Spleen (tissue), 11 donors: ENCODE measurements at regions not wholly inside any gene's neighbourhood (a gene's known extent, or its start where the extent isn't known, plus 50 kb on each side); places are given as distances from the start of the nearest gene placed in this dataset.

Experiments used
- DNase-seq: peaks from one replicate; pipeline ENCODE4 v3.0.0-alpha.2; 2020
- H3K27ac ChIP-seq, 8 donors: fragments of 200-600 bp; sonication (generic) in 7 of 8; 1 replicate in 4 of 8; 2 replicates in 4 of 8; pipeline versions ENCODE4 v1.5.0 to v1.8.0; 2016 to 2021; ENCODE audit warnings: inconsistent platforms in 4 of 8, mild to moderate bottlenecking in 4 of 8, moderate library complexity in 1 of 8
- H3K27me3 ChIP-seq, 7 donors: fragments of 200-600 bp; sonication (generic) in 6 of 7; replicated peaks in 1 of 7; 1 replicate in 4 of 7; 2 replicates in 3 of 7; pipeline versions ENCODE4 v1.5.0 to v1.8.0; 2016 to 2021; ENCODE audit warnings: inconsistent platforms in 3 of 7, mild to moderate bottlenecking in 1 of 7
- H3K36me3 ChIP-seq, 6 donors: fragments of 200-600 bp; sonication (generic) in 5 of 6; 1 replicate in 4 of 6; 2 replicates in 2 of 6; pipeline versions ENCODE4 v1.5.0 to v1.8.0; 2016 to 2021; ENCODE audit warnings: inconsistent platforms in 2 of 6
- H3K4me1 ChIP-seq, 6 donors: fragments of 200-600 bp; sonication (generic) in 5 of 6; 1 replicate in 3 of 6; 2 replicates in 3 of 6; pipeline versions ENCODE4 v1.5.0 to v1.8.0; 2016 to 2021; ENCODE audit warnings: inconsistent platforms in 3 of 6
- H3K4me3 ChIP-seq, 8 donors: fragments of 200-600 bp; sonication (generic) in 7 of 8; 1 replicate in 4 of 8; 2 replicates in 4 of 8; pipeline versions ENCODE4 v1.5.0 to v1.8.0; 2016 to 2021; ENCODE audit warnings: inconsistent platforms in 4 of 8, mild to moderate bottlenecking in 4 of 8, moderate library complexity in 2 of 8
- H3K9me3 ChIP-seq, 8 donors: fragments of 200-600 bp; sonication (generic) in 7 of 8; 1 replicate in 4 of 8; 2 replicates in 4 of 8; pipeline versions ENCODE4 v1.5.0 to v1.8.0; 2016 to 2021; ENCODE audit warnings: inconsistent platforms in 4 of 8
- POLR2A ChIP-seq, 3 donors: fragments of 450-650 bp; IDR thresholded peaks; one replicate each; pipeline ENCODE4 v1.5.1; 2017; ENCODE audit warnings: antibody characterized with exemption in 3 of 3, mild to moderate bottlenecking in 1 of 3
- POLR2AphosphoS5 ChIP-seq, 3 donors: sonication (generic); formaldehyde crosslinking; IDR thresholded peaks; one replicate each; pipeline ENCODE4 v1.5.1; 2017; ENCODE audit warnings: antibody characterized with exemption in 3 of 3
- WGBS, 5 donors: extraction: QIAGEN DNeasy Blood & Tissue Kit in 3 of 5; methylation state at CpG; one replicate each; pipeline versions ENCODE4 v1.1.5 to v1.1.7; 2013 to 2018; 5-methylcytosine and 5-hydroxymethylcytosine counted together
- intact Hi-C: fragments of 100-400 bp; cut with DNase I; formaldehyde crosslinking; loops from one replicate; pipeline ENCODE4 v1.15.0; 2023; ENCODE audit warnings: low total_unique reads
- TF ChIP-seq, protein P1 (sequence below), 11 experiments: fragments of 200-600 bp in 7 of 11; fragments of 450-650 bp in 4 of 11; sonication (generic) in 4 of 11; IDR thresholded peaks in 8 of 11; conservative IDR thresholded peaks in 3 of 11; 1 replicate in 7 of 11; 2 replicates in 4 of 11; pipeline versions ENCODE4 v1.4.0 to v1.8.0; 2016 to 2021; ENCODE audit warnings: antibody characterized with exemption in 11 of 11, inconsistent platforms in 4 of 11, mild to moderate bottlenecking in 1 of 11
- donor health status: healthy with polysubstance abuse.
- donor health status: DM: no; HTN: no; CAD: no; lungs with moderate emphysema.
- donor health status: DM: no; HTN: no; CAD: no.
- donor health status: Bipolar disorder and iron deficiency.
- donor health status: healthy.
- donor health status: DM: no; HTN: no; CAD: no.
- donor health status: DM: yes; HTN: yes; CAD: no.

DNA sequence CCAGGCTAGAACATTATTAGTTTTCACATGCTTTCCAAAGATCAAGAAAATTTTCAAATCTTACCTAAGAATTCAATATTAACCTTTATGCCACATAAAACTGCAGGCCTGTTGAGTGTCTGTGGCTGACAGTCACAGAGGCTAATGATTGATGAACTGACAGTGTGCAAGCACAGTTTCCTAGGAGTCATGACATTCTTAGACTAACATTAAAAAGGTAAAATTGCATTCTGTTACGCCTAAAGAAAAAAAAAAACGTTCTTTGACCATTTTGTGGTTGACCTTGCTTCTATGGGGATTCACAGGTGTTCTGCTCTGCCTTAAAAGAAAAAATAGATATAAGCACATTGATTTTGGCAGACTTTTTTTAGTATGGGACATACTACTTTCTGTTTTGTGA lies 1776.2 kb downstream of the PCDH9 start:
- no peak for DNase-seq
- TF ChIP-seq POLR2A (IDR thresholded peaks at IDR 0.05) = no peak
- TF ChIP-seq, protein P1, sequence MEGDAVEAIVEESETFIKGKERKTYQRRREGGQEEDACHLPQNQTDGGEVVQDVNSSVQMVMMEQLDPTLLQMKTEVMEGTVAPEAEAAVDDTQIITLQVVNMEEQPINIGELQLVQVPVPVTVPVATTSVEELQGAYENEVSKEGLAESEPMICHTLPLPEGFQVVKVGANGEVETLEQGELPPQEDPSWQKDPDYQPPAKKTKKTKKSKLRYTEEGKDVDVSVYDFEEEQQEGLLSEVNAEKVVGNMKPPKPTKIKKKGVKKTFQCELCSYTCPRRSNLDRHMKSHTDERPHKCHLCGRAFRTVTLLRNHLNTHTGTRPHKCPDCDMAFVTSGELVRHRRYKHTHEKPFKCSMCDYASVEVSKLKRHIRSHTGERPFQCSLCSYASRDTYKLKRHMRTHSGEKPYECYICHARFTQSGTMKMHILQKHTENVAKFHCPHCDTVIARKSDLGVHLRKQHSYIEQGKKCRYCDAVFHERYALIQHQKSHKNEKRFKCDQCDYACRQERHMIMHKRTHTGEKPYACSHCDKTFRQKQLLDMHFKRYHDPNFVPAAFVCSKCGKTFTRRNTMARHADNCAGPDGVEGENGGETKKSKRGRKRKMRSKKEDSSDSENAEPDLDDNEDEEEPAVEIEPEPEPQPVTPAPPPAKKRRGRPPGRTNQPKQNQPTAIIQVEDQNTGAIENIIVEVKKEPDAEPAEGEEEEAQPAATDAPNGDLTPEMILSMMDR (IDR thresholded peaks at IDR 0.05 in 8 of 11, conservative IDR thresholded peaks at IDR 0.05 in 3 of 11) = no peak
- no peak for TF ChIP-seq POLR2AphosphoS5 (IDR thresholded peaks at IDR 0.05)
- H3K4me1 ChIP-seq = no peaks in the 10 kb centered on the region
- H3K27me3 ChIP-seq = no peaks in the 10 kb centered on the region
- intact Hi-C loops = no loop called here
- no peak overlapping the region for H3K27ac ChIP-seq
- H3K4me3 ChIP-seq = no peak overlapping the region
- peaks cover 0 to 7% (median 0%) of the 10 kb centered on the region in 8 donors for H3K9me3 ChIP-seq
- no peaks in the 10 kb centered on the region for H3K36me3 ChIP-seq
- WGBS, 5 donors = 41 to 51% (median 46%) methylated on average over 2 of the region's 2 CpGs

DNA sequence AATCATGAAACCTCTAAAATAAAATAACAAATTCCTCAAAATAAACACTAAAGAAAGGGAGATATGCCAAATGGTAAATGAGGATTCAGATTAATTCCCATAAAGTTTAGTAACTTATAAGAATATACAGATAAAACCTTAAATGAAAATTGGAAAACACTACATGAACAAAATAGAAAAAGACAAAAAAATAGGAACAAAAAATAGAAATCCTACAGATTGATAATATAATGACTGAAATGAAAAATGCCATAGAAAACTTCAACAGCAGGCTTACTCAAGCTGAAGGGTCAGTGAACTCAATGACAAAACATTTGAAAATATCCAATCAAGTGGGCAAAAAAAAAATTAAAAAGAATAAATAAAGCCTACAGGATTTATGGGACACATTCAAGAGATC lies 1784.8 kb downstream of the PCDH9 start:
- intact Hi-C loops = no loop called here
- no peak for DNase-seq
- no peaks in the 10 kb centered on the region for H3K4me1 ChIP-seq
- no peaks in the 10 kb centered on the region for H3K27me3 ChIP-seq
- H3K27ac ChIP-seq = no peak overlapping the region
- H3K36me3 ChIP-seq = no peaks in the 10 kb centered on the region
- peaks cover 3 to 68% (median 42%) of the 10 kb centered on the region in 8 donors for H3K9me3 ChIP-seq
- H3K4me3 ChIP-seq = no peak overlapping the region
- TF ChIP-seq POLR2AphosphoS5 (IDR thresholded peaks at IDR 0.05) = no peak
- no peak for TF ChIP-seq POLR2A (IDR thresholded peaks at IDR 0.05)
- TF ChIP-seq, protein P1 (IDR thresholded peaks at IDR 0.05 in 8 of 11, conservative IDR thresholded peaks at IDR 0.05 in 3 of 11) = no peak

DNA sequence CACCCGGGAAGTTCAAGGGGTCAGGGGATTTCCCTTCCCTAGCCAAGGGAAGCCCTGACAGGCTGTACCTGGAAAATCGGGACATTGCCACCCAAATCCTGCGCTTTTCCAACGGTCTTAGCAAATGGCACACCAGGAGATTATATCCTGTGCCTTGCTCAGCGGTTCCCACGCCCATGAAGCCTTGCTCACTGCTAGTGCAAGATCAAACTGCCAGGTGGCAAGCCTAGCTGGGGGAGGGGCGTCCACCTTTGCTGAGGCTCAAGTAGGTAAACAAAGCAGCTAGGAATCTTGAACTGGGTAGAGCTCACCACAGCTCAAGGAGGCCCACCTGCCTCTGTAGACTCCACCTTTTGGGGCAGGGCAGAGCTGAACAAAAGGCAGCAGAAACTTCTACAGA lies 1794.5 kb downstream of the PCDH9 start:
- no peaks in the 10 kb centered on the region for H3K4me1 ChIP-seq
- H3K9me3 ChIP-seq = peaks cover 0 to 31% (median 20%) of the 10 kb centered on the region in 8 donors
- DNase-seq = no peak
- intact Hi-C loops = no loop called here
- H3K4me3 ChIP-seq = no peak overlapping the region
- H3K27me3 ChIP-seq = no peaks in the 10 kb centered on the region
- TF ChIP-seq POLR2AphosphoS5 (IDR thresholded peaks at IDR 0.05) (no peak), POLR2A (IDR thresholded peaks at IDR 0.05) (no peak)
- TF ChIP-seq, protein P1 (IDR thresholded peaks at IDR 0.05 in 8 of 11, conservative IDR thresholded peaks at IDR 0.05 in 3 of 11) = no peak
- no peaks in the 10 kb centered on the region for H3K36me3 ChIP-seq
- H3K27ac ChIP-seq = no peak overlapping the region
- WGBS, 5 donors = 81 to 89% (median 83%) methylated on average over 7 of the region's 7 CpGs

DNA sequence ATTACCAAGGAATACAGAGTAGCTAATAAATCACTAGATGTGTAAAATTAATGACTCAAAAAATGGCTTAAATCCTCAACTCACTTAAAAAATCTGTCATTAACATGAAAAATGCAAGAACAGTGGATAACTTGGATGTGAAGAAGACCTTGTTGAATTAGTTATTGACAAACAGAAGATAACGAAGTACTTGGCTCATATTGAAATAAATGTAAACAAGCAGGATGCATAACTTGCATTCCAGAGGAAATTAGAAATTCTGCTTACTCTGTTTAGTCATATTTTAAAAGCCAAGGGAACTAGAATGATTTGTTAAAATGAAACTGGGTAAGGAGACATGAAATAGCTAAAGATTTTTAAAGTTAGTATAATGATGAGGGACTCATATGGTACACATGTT lies 1812.2 kb downstream of the PCDH9 start:
- H3K36me3 ChIP-seq = no peaks in the 10 kb centered on the region
- WGBS, 5 donors = 51 to 62% (median 58%) methylated on average over 1 of the region's 1 CpG
- DNase-seq = no peak
- no peaks in the 10 kb centered on the region for H3K27me3 ChIP-seq
- no peak overlapping the region for H3K4me3 ChIP-seq
- intact Hi-C loops = no loop called here
- no peaks in the 10 kb centered on the region for H3K4me1 ChIP-seq
- TF ChIP-seq POLR2A (IDR thresholded peaks at IDR 0.05) (no peak), POLR2AphosphoS5 (IDR thresholded peaks at IDR 0.05) (no peak)
- TF ChIP-seq, protein P1 (IDR thresholded peaks at IDR 0.05 in 8 of 11, conservative IDR thresholded peaks at IDR 0.05 in 3 of 11) = no peak
- H3K27ac ChIP-seq = no peak overlapping the region
- peaks cover 0 to 10% (median 0%) of the 10 kb centered on the region in 8 donors for H3K9me3 ChIP-seq
